Mucosa of descending colon (tissue), 3 donors: ENCODE measurements at regions not wholly inside any gene's neighbourhood (a gene's known extent, or its start where the extent isn't known, plus 50 kb on each side); places are given as distances from the start of the nearest gene placed in this dataset.

Source experiments
- ATAC-seq: fragments of 200-7000 bp; cut with Tn5 transposase; one replicate; pipeline ENCODE4 v1.9.1; 2020; ENCODE audit warnings: mild to moderate bottlenecking, moderate library complexity
- DNase-seq, 3 donors: peaks; one replicate each; pipeline ENCODE4 v3.0.0-alpha.2; 2020
- H3K36me3 ChIP-seq: fragments of 200-600 bp; one replicate; pipeline ENCODE4 v1.8.0; 2021; ENCODE audit warnings: low read depth, mild to moderate bottlenecking
- H3K4me1 ChIP-seq: fragments of 200-600 bp; one replicate; pipeline ENCODE4 v1.8.0; 2021; ENCODE audit warnings: low read depth, mild to moderate bottlenecking
- H3K4me3 ChIP-seq: fragments of 200-600 bp; one replicate; pipeline ENCODE4 v1.8.0; 2021; ENCODE audit warnings: mild to moderate bottlenecking
- H3K9me3 ChIP-seq: fragments of 200-600 bp; one replicate; pipeline ENCODE4 v1.8.0; 2021; ENCODE audit warnings: mild to moderate bottlenecking
- CTCF ChIP-seq: fragments of 200-600 bp; IDR thresholded peaks from one replicate; pipeline ENCODE4 v1.8.0; 2022; ENCODE audit warnings: antibody characterized with exemption, mild to moderate bottlenecking
- intact Hi-C, 2 donors: fragments of 100-400 bp; cut with DNase I in 1 of 2; cut with micrococcal nuclease in 1 of 2; formaldehyde crosslinking; loops; one replicate each; pipeline versions ENCODE4 v1.11.0 to v1.11.1; 2022; cut with DNase I, micrococcal nuclease
- donor health status: DM: no; HTN: no; CAD: no; lungs with moderate emphysema.
- donor health status: DM: no; HTN: no; CAD: no.
- donor health status: DM: no; HTN: yes; CAD: no.

DNA sequence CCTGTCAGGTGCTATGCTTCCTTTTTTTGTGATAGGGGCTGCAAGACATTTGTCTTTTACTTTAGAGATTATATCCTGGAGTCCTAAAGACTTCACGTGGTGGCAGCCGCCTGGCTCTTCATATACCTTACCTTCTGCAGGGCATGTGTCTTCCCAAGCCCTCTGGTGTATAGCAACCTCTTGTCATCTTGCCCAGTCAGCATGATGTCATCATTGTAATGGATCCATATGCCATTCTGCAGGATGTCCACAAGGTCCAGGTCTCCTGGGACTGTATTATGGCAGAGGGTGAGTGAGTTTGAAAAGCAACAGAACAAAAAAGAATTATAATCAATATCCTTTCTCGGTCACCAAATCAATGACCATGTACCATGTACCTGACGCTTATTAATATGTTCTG, 82.2 kb upstream of the SCOC start:
- Histone ChIP-seq H3K9me3 (no peaks in the 10 kb centered on the region), H3K4me3 (no peak overlapping the region), H3K36me3 (no peaks in the 10 kb centered on the region), H3K4me1 (no peaks in the 10 kb centered on the region)
- intact Hi-C loops: no loop called here
- no peak for TF ChIP-seq CTCF
- ATAC-seq (no peak), DNase-seq (no peak)

- no peaks in the 10 kb centered on the region for H3K36me3 ChIP-seq
- intact Hi-C loops: no loop called here
- H3K4me1 ChIP-seq: no peaks in the 10 kb centered on the region
- H3K4me3 ChIP-seq: no peak overlapping the region
- no peaks in the 10 kb centered on the region for H3K9me3 ChIP-seq
- TF ChIP-seq CTCF: no peak
- no peak for ATAC-seq
- DNase-seq: no peak
Measured at GRCh38 chr4:140289486-140289885, 84.0 kb upstream of the SCOC start.

GRCh38 chr4:140286456-140286855, 87.0 kb upstream of the SCOC start:
- no peaks in the 10 kb centered on the region for H3K9me3 ChIP-seq
- H3K36me3 ChIP-seq: no peaks in the 10 kb centered on the region
- intact Hi-C loops: no loop called here
- H3K4me1 ChIP-seq: no peaks in the 10 kb centered on the region
- ATAC-seq: no peak
- no peak overlapping the region for H3K4me3 ChIP-seq
- no peak for DNase-seq
- TF ChIP-seq CTCF: no peak

DNA sequence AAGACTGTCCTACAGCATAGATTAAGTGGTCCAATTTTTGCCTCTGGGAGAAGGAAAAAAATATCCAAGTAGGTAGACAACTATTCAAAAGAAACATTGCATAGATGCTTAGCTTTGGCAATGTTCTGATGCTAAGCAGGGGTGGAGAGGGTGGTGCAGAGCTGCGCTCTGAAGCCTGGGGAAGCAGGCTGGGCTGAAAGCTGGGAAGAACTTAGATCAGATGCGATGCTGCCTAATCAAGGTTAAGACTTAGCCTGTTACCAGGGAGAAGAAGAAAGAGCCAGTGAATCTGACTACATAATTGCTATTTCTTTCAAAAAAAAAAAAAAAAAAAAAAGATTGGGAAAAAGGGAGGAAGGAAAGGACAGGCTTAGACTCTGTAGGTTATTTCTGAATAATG, 89.0 kb upstream of the SCOC start:
- Histone ChIP-seq H3K4me1 (no peaks in the 10 kb centered on the region), H3K36me3 (no peaks in the 10 kb centered on the region), H3K4me3 (no peak overlapping the region), H3K9me3 (no peaks in the 10 kb centered on the region)
- DNase-seq (no peak), ATAC-seq (no peak)
- no peak for TF ChIP-seq CTCF
- intact Hi-C loops: no loop called here

DNA sequence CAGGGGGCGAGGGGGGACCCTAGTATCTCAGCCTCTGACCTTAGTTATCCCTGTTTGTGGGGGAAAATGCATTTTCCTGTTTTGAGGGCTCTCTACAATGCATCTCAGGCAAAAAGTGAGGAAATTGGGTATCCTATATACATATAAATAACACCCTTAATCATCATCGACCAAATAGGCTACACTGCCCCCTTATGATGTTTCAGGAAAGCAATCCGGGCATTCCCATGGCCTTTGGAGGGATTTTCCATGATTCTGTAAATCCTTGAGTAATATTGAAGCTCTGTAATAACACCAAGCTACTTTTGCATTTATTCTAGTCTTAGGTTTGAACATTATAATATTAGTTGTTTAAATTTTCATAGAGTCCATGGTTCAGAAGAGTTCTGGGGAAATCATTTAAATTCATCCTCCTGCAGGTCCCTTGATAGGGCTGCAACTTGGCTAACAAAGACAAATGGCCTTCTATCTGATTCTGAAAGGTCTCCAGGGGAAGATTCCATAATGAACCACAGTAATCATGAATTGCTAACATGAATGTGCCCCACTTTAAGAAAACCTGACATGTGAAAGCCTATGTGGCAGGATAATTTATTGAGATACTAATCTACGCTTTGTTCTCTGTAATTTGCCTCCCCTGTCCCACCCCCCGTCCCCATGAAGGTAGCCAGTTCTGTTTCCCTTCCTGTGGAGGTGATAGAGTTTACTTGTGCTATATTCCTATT, 91.5 kb upstream of the SCOC start:
- ATAC-seq: no peak
- Histone ChIP-seq H3K9me3 (no peaks in the 10 kb centered on the region), H3K4me1 (no peaks in the 10 kb centered on the region), H3K4me3 (no peak overlapping the region), H3K36me3 (no peaks in the 10 kb centered on the region)
- intact Hi-C loops: no loop called here
- DNase-seq: no peak
- TF ChIP-seq CTCF: no peak

DNA sequence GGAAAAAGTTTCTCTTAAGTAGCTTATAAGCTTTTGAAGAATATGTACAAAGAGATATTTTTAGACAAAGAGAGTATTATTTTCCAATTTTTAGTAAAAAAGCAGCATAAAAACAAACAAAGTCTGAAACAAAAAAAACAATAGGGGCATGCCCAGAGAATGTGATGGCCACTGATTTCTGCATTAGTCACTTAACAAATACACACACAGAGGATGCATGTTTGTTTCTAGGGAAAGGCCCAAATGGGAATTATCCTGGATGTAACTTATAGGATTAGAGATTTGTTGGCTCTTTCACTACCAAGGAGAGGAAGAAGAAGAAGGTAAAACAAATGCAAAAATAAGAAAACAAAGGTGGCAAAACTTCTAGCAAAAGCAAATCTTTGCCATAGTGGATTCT, 95.9 kb upstream of the SCOC start:
- no peak for TF ChIP-seq CTCF
- Histone ChIP-seq H3K4me1 (no peaks in the 10 kb centered on the region), H3K9me3 (no peaks in the 10 kb centered on the region), H3K4me3 (no peak overlapping the region), H3K36me3 (no peaks in the 10 kb centered on the region)
- intact Hi-C loops: no loop called here
- ATAC-seq (no peak), DNase-seq (no peak)
